OCI-LY7 (cell line): ENCODE measurements at regions not wholly inside any gene's neighbourhood (a gene's known extent, or its start where the extent isn't known, plus 50 kb on each side); places are given as distances from the start of the nearest gene placed in this dataset.

Source experiments
- BruUV-seq: library from RNA; stranded (reverse); fragments of 400-500 nt; replicated peaks from 2 replicates; lab custom pipeline; 2021; lab: Mats Ljungman, UMichigan
- CTCF ChIA-PET: fragments of 300-600 bp; sonication (Branson Sonifier 250); formaldehyde crosslinking; loops from one replicate; lab custom pipeline; 2022; ENCODE audit warnings: antibody characterized with exemption; ENCODE audit not compliant: unreplicated experiment; lab: Charles Lee
- POLR2A ChIA-PET: fragments of 300-600 bp; sonication (Branson Sonifier 250); formaldehyde crosslinking; loops from one replicate; lab custom pipeline; 2022; ENCODE audit warnings: antibody characterized with exemption; lab: Charles Lee
- DNase-seq: peaks from one replicate; pipeline ENCODE4 v3.0.0-alpha.2; 2015; ENCODE audit warnings: low spot score
- H2AFZ ChIP-seq: fragments of 200-600 bp; sonication (generic), shearing (Covaris generic); 2 replicates; pipeline ENCODE4 v1.6.1; 2014; ENCODE audit warnings: mild to moderate bottlenecking, antibody characterized with exemption, low read length, moderate library complexity
- H3K27ac ChIP-seq: fragments of 200-600 bp; sonication (generic); 2 replicates; pipeline ENCODE4 v1.5.1; 2014; ENCODE audit warnings: mixed run types, low read depth, mild to moderate bottlenecking, moderate library complexity, low read length, inconsistent platforms; ENCODE audit not compliant: poor library complexity, severe bottlenecking
- H3K36me3 ChIP-seq: fragments of 200-600 bp; sonication (generic); 2 replicates; pipeline ENCODE4 v1.6.1; 2014; ENCODE audit warnings: mild to moderate bottlenecking, antibody characterized with exemption, low read length, moderate library complexity, mixed read lengths; ENCODE audit not compliant: insufficient read depth
- H3K4me1 ChIP-seq: fragments of 200-600 bp; sonication (generic); 2 replicates; pipeline ENCODE4 v1.5.1; 2014; ENCODE audit warnings: mild to moderate bottlenecking, low read length; ENCODE audit not compliant: insufficient read depth, poor library complexity, severe bottlenecking
- H3K4me2 ChIP-seq: fragments of 200-600 bp; sonication (generic); 2 replicates; pipeline ENCODE4 v1.6.1; 2014; ENCODE audit warnings: mild to moderate bottlenecking, low read length
- H3K4me3 ChIP-seq: fragments of 200-600 bp; sonication (generic); 2 replicates; pipeline ENCODE4 v1.5.1; 2014; ENCODE audit warnings: mild to moderate bottlenecking, low read depth, low read length; ENCODE audit not compliant: poor library complexity, severe bottlenecking
- H3K79me2 ChIP-seq: fragments of 200-600 bp; sonication (generic); 2 replicates; pipeline ENCODE4 v1.6.1; 2016; ENCODE audit warnings: low read depth, mild to moderate bottlenecking, low read length, moderate library complexity, mixed read lengths; ENCODE audit not compliant: insufficient read depth
- H3K9me2 ChIP-seq: fragments of 200-600 bp; sonication (generic); 2 replicates; pipeline ENCODE4 v1.6.1; 2016; ENCODE audit warnings: mild to moderate bottlenecking, low read length, mixed read lengths; ENCODE audit not compliant: insufficient read depth
- H3K9me3 ChIP-seq: fragments of 200-600 bp; sonication (generic); 2 replicates; pipeline ENCODE4 v1.6.1; 2014; ENCODE audit warnings: mild to moderate bottlenecking, mixed run types, low read length, mixed read lengths
- H4K20me1 ChIP-seq: fragments of 200-600 bp; sonication (generic); 2 replicates; pipeline ENCODE4 v1.6.1; 2014; ENCODE audit warnings: mild to moderate bottlenecking, antibody characterized with exemption, low read length, moderate library complexity, mixed read lengths; ENCODE audit not compliant: insufficient read depth
- CTCF ChIP-seq: fragments of 200-600 bp; sonication (generic); conservative IDR thresholded peaks from 2 replicates; pipeline ENCODE4 v1.5.1; 2014; ENCODE audit warnings: mild to moderate bottlenecking, antibody characterized with exemption, low read length, moderate library complexity, mixed read lengths
- EZH2phosphoT487 ChIP-seq: fragments of 200-600 bp; sonication (generic); IDR thresholded peaks from 2 replicates; pipeline ENCODE4 v1.6.1; 2018; ENCODE audit warnings: low read depth, borderline replicate concordance, mild to moderate bottlenecking, mixed run types, antibody characterized with exemption, low read length, moderate library complexity, mixed read lengths
- intact Hi-C: fragments of 100-400 bp; cut with micrococcal nuclease; formaldehyde crosslinking; loops from one replicate; pipeline ENCODE4 v1.10.0; 2022; ENCODE audit not compliant: unreplicated experiment

GRCh38 chr2:234836271-234836670 is 115.5 kb upstream of the SH3BP4 start:
- H3K36me3 ChIP-seq, result no peaks in the 10 kb centered on the region
- H3K79me2 ChIP-seq, result no peaks in the 10 kb centered on the region
- ChIA-PET CTCF (no interaction called here), POLR2A (no interaction called here)
- H3K9me3 ChIP-seq, result no peaks in the 10 kb centered on the region
- H2AFZ ChIP-seq, result no peak overlapping the region
- no peak overlapping the region for H3K4me2 ChIP-seq
- no peaks in the 10 kb centered on the region for H3K4me1 ChIP-seq
- no peak overlapping the region for H3K27ac ChIP-seq
- H4K20me1 ChIP-seq, result no peaks in the 10 kb centered on the region
- TF ChIP-seq EZH2phosphoT487 (no peak), CTCF (no peak)
- no TSS peak for BruUV-seq
- no peak for DNase-seq
- intact Hi-C loops, result no loop called here
- no peak overlapping the region for H3K4me3 ChIP-seq
- no peaks in the 10 kb centered on the region for H3K9me2 ChIP-seq

GRCh38 chr2:234835738-234836137 is 116.1 kb upstream of the SH3BP4 start:
- Histone ChIP-seq H3K27ac (no peak overlapping the region), H3K36me3 (no peaks in the 10 kb centered on the region), H2AFZ (no peak overlapping the region), H3K9me2 (no peaks in the 10 kb centered on the region), H3K4me1 (no peaks in the 10 kb centered on the region), H3K79me2 (no peaks in the 10 kb centered on the region), H4K20me1 (no peaks in the 10 kb centered on the region), H3K4me2 (no peak overlapping the region), H3K4me3 (no peak overlapping the region), H3K9me3 (no peaks in the 10 kb centered on the region)
- TF ChIP-seq EZH2phosphoT487, result no peak
- TF ChIP-seq CTCF, result no peak
- no TSS peak for BruUV-seq
- intact Hi-C loops, result no loop called here
- DNase-seq, result no peak
- ChIA-PET POLR2A (interaction anchor here (0.7 kb wide), 1 partner anchor 84 kb away, joined by 3 read pairs; no protein-coding TSS in a partner anchor), CTCF (no interaction called here)

- Histone ChIP-seq H3K4me3 (no peak overlapping the region), H3K4me2 (no peak overlapping the region), H4K20me1 (no peaks in the 10 kb centered on the region), H3K36me3 (no peaks in the 10 kb centered on the region), H3K4me1 (no peaks in the 10 kb centered on the region), H2AFZ (no peak overlapping the region), H3K27ac (no peak overlapping the region), H3K79me2 (no peaks in the 10 kb centered on the region), H3K9me3 (no peaks in the 10 kb centered on the region), H3K9me2 (no peaks in the 10 kb centered on the region)
- no TSS peak for BruUV-seq
- CTCF ChIA-PET, result no interaction called here
- no peak for DNase-seq
- intact Hi-C loops, result no loop called here
- POLR2A ChIA-PET, result no interaction called here
- TF ChIP-seq CTCF (no peak), EZH2phosphoT487 (no peak)
Measured at GRCh38 chr2:234834228-234834923, 117.4 kb upstream of the SH3BP4 start.
